Duodenal mucosa (tissue), 2 donors: ENCODE measurements at regions not wholly inside any gene's neighbourhood (a gene's known extent, or its start where the extent isn't known, plus 50 kb on each side); places are given as distances from the start of the nearest gene placed in this dataset.

ENCODE experiments used
- H3K27ac ChIP-seq: one replicate; pipeline ENCODE4 v1.7.0; 2013; ENCODE audit warnings: low read depth, low read length
- H3K27me3 ChIP-seq, 2 donors: one replicate each; pipeline ENCODE4 v1.7.0; 2013; ENCODE audit warnings: low read length in 2 of 2, control low read depth in 1 of 2; ENCODE audit not compliant: insufficient read depth in 2 of 2, control insufficient read depth in 1 of 2
- H3K36me3 ChIP-seq, 2 donors: one replicate each; pipeline ENCODE4 v1.7.0; 2013; ENCODE audit warnings: low read length in 2 of 2, control low read depth in 1 of 2; ENCODE audit not compliant: insufficient read depth in 2 of 2, control insufficient read depth in 1 of 2
- H3K4me1 ChIP-seq, 2 donors: one replicate each; pipeline ENCODE4 v1.7.0; 2013; ENCODE audit warnings: low read length in 2 of 2, control low read depth in 1 of 2; ENCODE audit not compliant: insufficient read depth in 2 of 2, control insufficient read depth in 1 of 2
- H3K4me3 ChIP-seq, 2 donors: one replicate each; pipeline ENCODE4 v1.7.0; 2013; ENCODE audit warnings: low read length in 2 of 2, low read depth in 1 of 2
- H3K9ac ChIP-seq, 2 donors: one replicate each; pipeline ENCODE4 v1.7.0; 2013; ENCODE audit warnings: low read length in 2 of 2, low read depth in 1 of 2
- H3K9me3 ChIP-seq, 2 donors: one replicate each; pipeline ENCODE4 v1.7.0; 2013; ENCODE audit warnings: low read length in 2 of 2, control low read depth in 1 of 2; ENCODE audit not compliant: control insufficient read depth in 1 of 2

DNA sequence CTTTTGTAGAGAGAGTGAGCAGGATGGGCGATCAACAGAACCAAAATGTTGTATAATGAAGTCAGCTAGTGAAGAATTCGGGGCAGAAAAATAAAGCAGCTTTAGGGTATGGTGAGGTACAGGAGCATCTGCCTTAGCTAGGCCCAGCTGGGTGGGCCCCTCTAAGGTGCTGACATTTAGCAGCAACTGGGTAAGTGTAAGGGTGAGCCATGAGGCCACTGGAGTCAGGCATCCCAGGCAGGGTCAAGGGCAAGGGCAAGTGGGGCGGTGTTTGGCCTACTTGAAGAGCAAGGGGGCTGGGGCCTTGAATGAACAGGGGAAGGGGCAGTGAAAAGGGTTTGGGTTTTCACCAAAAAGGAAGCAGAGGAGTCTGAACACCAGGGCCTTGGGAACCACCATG, 583.6 kb downstream of the BCL11B start:
- no peak overlapping the region for H3K9ac ChIP-seq
- no peaks in the 10 kb centered on the region for H3K4me1 ChIP-seq
- H3K27me3 ChIP-seq: no peaks in the 10 kb centered on the region
- no peaks in the 10 kb centered on the region for H3K9me3 ChIP-seq
- H3K36me3 ChIP-seq: no peaks in the 10 kb centered on the region
- no peak overlapping the region for H3K4me3 ChIP-seq
- H3K27ac ChIP-seq: no peak overlapping the region

GRCh38 chr14:98689951-98690350, 582.0 kb downstream of the BCL11B start:
- H3K4me1 ChIP-seq: no peaks in the 10 kb centered on the region
- H3K36me3 ChIP-seq: no peaks in the 10 kb centered on the region
- H3K27me3 ChIP-seq: no peaks in the 10 kb centered on the region
- H3K27ac ChIP-seq: no peak overlapping the region
- no peak overlapping the region for H3K4me3 ChIP-seq
- no peaks in the 10 kb centered on the region for H3K9me3 ChIP-seq
- no peak overlapping the region for H3K9ac ChIP-seq

GRCh38 chr14:98692832-98693231, 579.2 kb downstream of the BCL11B start:
- no peaks in the 10 kb centered on the region for H3K9me3 ChIP-seq
- no peaks in the 10 kb centered on the region for H3K36me3 ChIP-seq
- H3K27me3 ChIP-seq: no peaks in the 10 kb centered on the region
- H3K9ac ChIP-seq: no peak overlapping the region
- no peak overlapping the region for H3K4me3 ChIP-seq
- no peaks in the 10 kb centered on the region for H3K4me1 ChIP-seq
- H3K27ac ChIP-seq: no peak overlapping the region

GRCh38 chr14:98694541-98694940, 577.5 kb downstream of the BCL11B start:
- H3K9ac ChIP-seq: no peak overlapping the region
- H3K4me3 ChIP-seq: no peak overlapping the region
- H3K27me3 ChIP-seq: no peaks in the 10 kb centered on the region
- no peaks in the 10 kb centered on the region for H3K4me1 ChIP-seq
- H3K27ac ChIP-seq: no peak overlapping the region
- H3K9me3 ChIP-seq: no peaks in the 10 kb centered on the region
- no peaks in the 10 kb centered on the region for H3K36me3 ChIP-seq

DNA sequence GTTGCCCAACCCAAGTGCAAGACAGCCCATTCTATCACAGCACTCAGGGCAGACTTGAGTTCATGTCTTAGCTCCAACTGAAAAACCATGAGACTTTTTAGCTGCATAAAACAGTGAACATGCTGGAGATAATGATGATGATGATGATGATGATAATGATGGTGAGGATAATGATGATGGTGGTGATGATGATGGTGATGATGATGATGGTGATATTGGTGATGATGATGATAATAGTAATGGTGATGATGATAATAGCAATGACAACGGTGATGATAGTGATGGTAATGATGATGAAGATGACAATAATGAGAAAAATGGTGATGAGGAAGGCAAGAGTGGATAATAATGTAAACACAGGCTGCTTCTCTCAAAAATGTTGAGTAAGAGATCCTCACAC, 576.2 kb downstream of the BCL11B start:
- Histone ChIP-seq H3K9me3 (no peaks in the 10 kb centered on the region), H3K9ac (no peak overlapping the region), H3K4me1 (no peaks in the 10 kb centered on the region), H3K27ac (no peak overlapping the region), H3K36me3 (no peaks in the 10 kb centered on the region), H3K27me3 (no peaks in the 10 kb centered on the region), H3K4me3 (no peak overlapping the region)

GRCh38 chr14:98698341-98698740, 573.7 kb downstream of the BCL11B start:
- H3K9me3 ChIP-seq: no peaks in the 10 kb centered on the region
- no peaks in the 10 kb centered on the region for H3K36me3 ChIP-seq
- no peaks in the 10 kb centered on the region for H3K27me3 ChIP-seq
- no peaks in the 10 kb centered on the region for H3K4me1 ChIP-seq
- no peak overlapping the region for H3K4me3 ChIP-seq
- H3K9ac ChIP-seq: no peak overlapping the region
- no peak overlapping the region for H3K27ac ChIP-seq

DNA sequence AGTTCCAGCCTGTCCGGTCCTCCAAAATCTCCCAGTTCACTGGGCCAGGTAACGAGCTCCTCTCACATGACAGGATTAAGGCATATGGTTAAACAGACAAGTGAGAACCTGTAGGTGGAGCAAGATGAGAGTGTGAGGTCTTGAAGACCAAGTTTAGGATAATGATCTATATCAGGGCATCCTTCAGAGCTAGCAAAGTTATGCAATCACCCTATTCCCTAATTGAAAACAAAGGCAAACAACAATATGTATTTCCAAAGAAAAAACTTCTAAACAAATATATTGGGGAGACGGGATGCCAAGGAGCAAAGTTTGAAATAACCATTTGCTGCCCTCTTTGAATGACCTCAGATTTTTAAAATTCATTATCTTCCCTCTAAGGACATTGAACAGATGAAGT, 571.2 kb downstream of the BCL11B start:
- Histone ChIP-seq H3K36me3 (no peaks in the 10 kb centered on the region), H3K4me1 (no peaks in the 10 kb centered on the region), H3K9me3 (no peaks in the 10 kb centered on the region), H3K9ac (no peak overlapping the region), H3K27ac (no peak overlapping the region), H3K27me3 (no peaks in the 10 kb centered on the region), H3K4me3 (no peak overlapping the region)

GRCh38 chr14:98701377-98701776, 570.6 kb downstream of the BCL11B start:
- Histone ChIP-seq H3K4me3 (no peak overlapping the region), H3K27me3 (no peaks in the 10 kb centered on the region), H3K9me3 (no peaks in the 10 kb centered on the region), H3K9ac (no peak overlapping the region), H3K4me1 (no peaks in the 10 kb centered on the region), H3K36me3 (no peaks in the 10 kb centered on the region), H3K27ac (no peak overlapping the region)

GRCh38 chr14:98704441-98704840, 567.6 kb downstream of the BCL11B start:
- Histone ChIP-seq H3K4me1 (no peaks in the 10 kb centered on the region), H3K27me3 (no peaks in the 10 kb centered on the region), H3K9ac (no peak overlapping the region), H3K27ac (no peak overlapping the region), H3K9me3 (no peaks in the 10 kb centered on the region), H3K4me3 (no peak overlapping the region), H3K36me3 (no peaks in the 10 kb centered on the region)

- no peak overlapping the region for H3K4me3 ChIP-seq
- no peak overlapping the region for H3K27ac ChIP-seq
- H3K9ac ChIP-seq: no peak overlapping the region
- H3K27me3 ChIP-seq: no peaks in the 10 kb centered on the region
- no peaks in the 10 kb centered on the region for H3K36me3 ChIP-seq
- no peaks in the 10 kb centered on the region for H3K9me3 ChIP-seq
- H3K4me1 ChIP-seq: no peaks in the 10 kb centered on the region
Measured at GRCh38 chr14:98705871-98706300, 566.1 kb downstream of the BCL11B start.

GRCh38 chr14:98707522-98707921, 564.5 kb downstream of the BCL11B start:
- Histone ChIP-seq H3K27me3 (no peaks in the 10 kb centered on the region), H3K4me1 (no peaks in the 10 kb centered on the region), H3K9ac (no peak overlapping the region), H3K36me3 (no peaks in the 10 kb centered on the region), H3K27ac (no peak overlapping the region), H3K9me3 (no peaks in the 10 kb centered on the region), H3K4me3 (no peak overlapping the region)
